ENCODE measurements at regions not wholly inside any gene's neighbourhood (a gene's known extent, or its start where the extent isn't known, plus 50 kb on each side); places are given as distances from the start of the nearest gene placed in this dataset.

DNA sequence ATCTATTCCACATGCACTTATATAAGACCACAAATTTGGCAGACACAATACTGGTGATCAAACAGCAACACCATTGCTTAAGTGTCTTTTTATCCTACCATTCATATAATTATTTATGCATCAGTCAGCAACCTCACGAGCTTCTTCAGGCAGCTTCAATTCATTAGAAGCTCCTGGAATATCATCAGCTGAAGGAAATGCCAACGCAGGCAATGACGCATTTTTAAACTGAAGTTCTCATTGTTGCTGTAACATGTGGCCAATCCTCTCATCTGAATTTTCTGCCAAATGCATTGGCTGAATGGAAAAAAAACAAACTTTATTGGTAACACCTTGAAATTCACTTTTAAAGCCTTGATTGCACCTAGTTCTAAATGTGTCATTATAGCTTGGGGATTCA is 376.4 kb upstream of the RGMB start:
- Histone ChIP-seq H3K27ac (replicated peaks) (no peak overlapping the region), H3K4me3 (replicated peaks; ENCODE audit: insufficient read depth, low read length) (no peak overlapping the region), H3K27me3 (ENCODE audit: insufficient read depth, poor library complexity, severe bottlenecking) (no peaks in the 10 kb centered on the region)
- no peak for DNase-seq (ENCODE audit: low read depth in 1 of 2, low spot score in 1 of 2)
- no peak for TF ChIP-seq POLR2AphosphoS5 (IDR thresholded peaks at IDR 0.05; ENCODE audit: low read depth)

DNA sequence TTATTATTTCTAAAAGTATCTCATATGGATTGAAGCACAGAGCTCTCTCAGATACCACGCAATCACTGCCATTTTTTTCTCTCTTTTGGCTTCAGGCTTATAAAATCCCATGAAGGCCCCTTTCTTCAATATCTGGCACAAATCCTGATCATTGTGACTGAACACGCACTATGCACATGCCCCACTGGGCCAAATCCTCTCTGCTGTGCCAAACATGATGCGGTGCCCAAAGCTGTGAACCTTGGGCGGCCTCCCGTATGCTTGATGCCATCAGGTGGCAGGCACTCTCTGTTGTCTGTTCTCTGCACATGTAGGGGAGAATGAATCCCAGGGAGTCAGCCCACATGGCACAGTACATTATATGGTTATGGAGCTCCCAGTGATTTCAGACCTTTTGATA is 375.0 kb upstream of the RGMB start:
- H3K27me3 ChIP-seq (ENCODE audit: insufficient read depth, poor library complexity, severe bottlenecking) = no peaks in the 10 kb centered on the region
- H3K27ac ChIP-seq (replicated peaks) = no peak overlapping the region
- no peak overlapping the region for H3K4me3 ChIP-seq (replicated peaks; ENCODE audit: insufficient read depth, low read length)
- TF ChIP-seq, protein P1, sequence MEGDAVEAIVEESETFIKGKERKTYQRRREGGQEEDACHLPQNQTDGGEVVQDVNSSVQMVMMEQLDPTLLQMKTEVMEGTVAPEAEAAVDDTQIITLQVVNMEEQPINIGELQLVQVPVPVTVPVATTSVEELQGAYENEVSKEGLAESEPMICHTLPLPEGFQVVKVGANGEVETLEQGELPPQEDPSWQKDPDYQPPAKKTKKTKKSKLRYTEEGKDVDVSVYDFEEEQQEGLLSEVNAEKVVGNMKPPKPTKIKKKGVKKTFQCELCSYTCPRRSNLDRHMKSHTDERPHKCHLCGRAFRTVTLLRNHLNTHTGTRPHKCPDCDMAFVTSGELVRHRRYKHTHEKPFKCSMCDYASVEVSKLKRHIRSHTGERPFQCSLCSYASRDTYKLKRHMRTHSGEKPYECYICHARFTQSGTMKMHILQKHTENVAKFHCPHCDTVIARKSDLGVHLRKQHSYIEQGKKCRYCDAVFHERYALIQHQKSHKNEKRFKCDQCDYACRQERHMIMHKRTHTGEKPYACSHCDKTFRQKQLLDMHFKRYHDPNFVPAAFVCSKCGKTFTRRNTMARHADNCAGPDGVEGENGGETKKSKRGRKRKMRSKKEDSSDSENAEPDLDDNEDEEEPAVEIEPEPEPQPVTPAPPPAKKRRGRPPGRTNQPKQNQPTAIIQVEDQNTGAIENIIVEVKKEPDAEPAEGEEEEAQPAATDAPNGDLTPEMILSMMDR (IDR thresholded peaks at IDR 0.05; ENCODE audit: insufficient read depth, low read length) = no peak
- no peak for TF ChIP-seq GABPA (IDR thresholded peaks at IDR 0.05; ENCODE audit: low read depth)
- TF ChIP-seq POLR2AphosphoS5 (IDR thresholded peaks at IDR 0.05; ENCODE audit: low read depth) = no peak
- TF ChIP-seq SPI1 (IDR thresholded peaks at IDR 0.05; ENCODE audit: borderline replicate concordance, low read depth) = no peak
- TF ChIP-seq, protein P2, sequence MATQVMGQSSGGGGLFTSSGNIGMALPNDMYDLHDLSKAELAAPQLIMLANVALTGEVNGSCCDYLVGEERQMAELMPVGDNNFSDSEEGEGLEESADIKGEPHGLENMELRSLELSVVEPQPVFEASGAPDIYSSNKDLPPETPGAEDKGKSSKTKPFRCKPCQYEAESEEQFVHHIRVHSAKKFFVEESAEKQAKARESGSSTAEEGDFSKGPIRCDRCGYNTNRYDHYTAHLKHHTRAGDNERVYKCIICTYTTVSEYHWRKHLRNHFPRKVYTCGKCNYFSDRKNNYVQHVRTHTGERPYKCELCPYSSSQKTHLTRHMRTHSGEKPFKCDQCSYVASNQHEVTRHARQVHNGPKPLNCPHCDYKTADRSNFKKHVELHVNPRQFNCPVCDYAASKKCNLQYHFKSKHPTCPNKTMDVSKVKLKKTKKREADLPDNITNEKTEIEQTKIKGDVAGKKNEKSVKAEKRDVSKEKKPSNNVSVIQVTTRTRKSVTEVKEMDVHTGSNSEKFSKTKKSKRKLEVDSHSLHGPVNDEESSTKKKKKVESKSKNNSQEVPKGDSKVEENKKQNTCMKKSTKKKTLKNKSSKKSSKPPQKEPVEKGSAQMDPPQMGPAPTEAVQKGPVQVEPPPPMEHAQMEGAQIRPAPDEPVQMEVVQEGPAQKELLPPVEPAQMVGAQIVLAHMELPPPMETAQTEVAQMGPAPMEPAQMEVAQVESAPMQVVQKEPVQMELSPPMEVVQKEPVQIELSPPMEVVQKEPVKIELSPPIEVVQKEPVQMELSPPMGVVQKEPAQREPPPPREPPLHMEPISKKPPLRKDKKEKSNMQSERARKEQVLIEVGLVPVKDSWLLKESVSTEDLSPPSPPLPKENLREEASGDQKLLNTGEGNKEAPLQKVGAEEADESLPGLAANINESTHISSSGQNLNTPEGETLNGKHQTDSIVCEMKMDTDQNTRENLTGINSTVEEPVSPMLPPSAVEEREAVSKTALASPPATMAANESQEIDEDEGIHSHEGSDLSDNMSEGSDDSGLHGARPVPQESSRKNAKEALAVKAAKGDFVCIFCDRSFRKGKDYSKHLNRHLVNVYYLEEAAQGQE (IDR thresholded peaks at IDR 0.05; ENCODE audit: insufficient replicate concordance, low read depth) = no peak
- DNase-seq (ENCODE audit: low read depth in 1 of 2, low spot score in 1 of 2) = no peak

DNA sequence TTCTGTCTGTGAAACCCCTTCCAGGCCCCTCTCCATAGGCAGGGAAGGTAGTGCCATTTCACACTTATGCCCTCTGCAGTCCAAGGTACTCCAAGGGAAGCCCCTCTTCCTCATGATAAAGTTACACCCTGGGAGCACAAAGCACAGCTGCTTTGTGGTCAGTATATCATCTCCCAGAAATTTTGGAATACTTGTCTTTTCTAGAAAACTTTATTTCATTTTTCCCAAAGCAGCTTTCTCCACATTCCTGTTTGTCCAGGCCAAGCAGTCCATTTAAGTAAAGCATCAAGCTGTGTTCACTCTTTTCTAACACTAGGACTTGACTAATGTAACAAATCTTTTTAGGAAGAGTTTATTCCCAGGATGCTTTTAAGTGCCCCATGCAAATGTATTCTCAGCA is 371.8 kb upstream of the RGMB start:
- no peaks in the 10 kb centered on the region for H3K27me3 ChIP-seq (ENCODE audit: insufficient read depth, poor library complexity, severe bottlenecking)
- no peak overlapping the region for H3K4me3 ChIP-seq (replicated peaks; ENCODE audit: insufficient read depth, low read length)
- DNase-seq (ENCODE audit: low read depth in 1 of 2, low spot score in 1 of 2) = no peak
- TF ChIP-seq GABPA (IDR thresholded peaks at IDR 0.05; ENCODE audit: low read depth) (no peak), POLR2AphosphoS5 (IDR thresholded peaks at IDR 0.05; ENCODE audit: low read depth) (no peak), SPI1 (IDR thresholded peaks at IDR 0.05; ENCODE audit: borderline replicate concordance, low read depth) (no peak)
- TF ChIP-seq, protein P2 (IDR thresholded peaks at IDR 0.05; ENCODE audit: insufficient replicate concordance, low read depth) = no peak
- TF ChIP-seq, protein P1 (IDR thresholded peaks at IDR 0.05; ENCODE audit: insufficient read depth, low read length) = no peak
- no peak overlapping the region for H3K27ac ChIP-seq (replicated peaks)

DNA sequence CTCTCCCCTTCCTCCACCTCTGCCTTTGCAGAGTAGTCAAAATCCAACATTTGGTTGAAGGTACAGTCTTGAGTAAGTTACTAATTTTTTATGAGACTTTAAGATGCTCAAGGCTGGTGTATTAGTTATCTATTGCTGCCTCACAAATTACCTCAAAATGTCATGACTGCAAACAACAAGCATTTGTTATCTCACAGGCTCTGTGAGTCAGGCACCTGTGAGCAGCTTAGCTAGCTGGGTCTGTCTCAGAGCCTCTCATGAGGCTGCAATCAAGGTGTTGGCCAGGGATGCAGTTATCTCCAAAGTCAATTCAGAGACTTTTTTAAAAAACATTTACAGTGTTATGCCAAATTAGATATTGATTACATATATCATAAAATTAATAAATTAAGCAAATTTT is 371.3 kb upstream of the RGMB start:
- no peaks in the 10 kb centered on the region for H3K27me3 ChIP-seq (ENCODE audit: insufficient read depth, poor library complexity, severe bottlenecking)
- no peak for DNase-seq (ENCODE audit: low read depth in 1 of 2, low spot score in 1 of 2)
- H3K4me3 ChIP-seq (replicated peaks; ENCODE audit: insufficient read depth, low read length) = no peak overlapping the region
- H3K27ac ChIP-seq (replicated peaks) = no peak overlapping the region
- TF ChIP-seq, protein P1 (IDR thresholded peaks at IDR 0.05; ENCODE audit: insufficient read depth, low read length) = no peak
- TF ChIP-seq, protein P2 (IDR thresholded peaks at IDR 0.05; ENCODE audit: insufficient replicate concordance, low read depth) = no peak
- no peak for TF ChIP-seq POLR2AphosphoS5 (IDR thresholded peaks at IDR 0.05; ENCODE audit: low read depth)
- TF ChIP-seq GABPA (IDR thresholded peaks at IDR 0.05; ENCODE audit: low read depth) = no peak
- TF ChIP-seq SPI1 (IDR thresholded peaks at IDR 0.05; ENCODE audit: borderline replicate concordance, low read depth) = no peak
